Gastroesophageal sphincter (tissue), 4 donors: ENCODE measurements at regions not wholly inside any gene's neighbourhood (a gene's known extent, or its start where the extent isn't known, plus 50 kb on each side); places are given as distances from the start of the nearest gene placed in this dataset.

Experiments used
- ATAC-seq: fragments of 150-250 bp; one replicate; pipeline ENCODE4 v1.9.1; 2016; ENCODE audit warnings: mild to moderate bottlenecking, moderate library complexity
- H3K27ac ChIP-seq, 4 donors: fragments of 200-600 bp; sonication (generic) in 3 of 4; 1 replicate in 3 of 4; 2 replicates in 1 of 4; pipeline ENCODE4 v1.5.1; 2016 to 2019
- H3K27me3 ChIP-seq: fragments of 200-600 bp; sonication (generic); one replicate; pipeline ENCODE4 v1.5.1; 2019
- H3K36me3 ChIP-seq, 2 donors: fragments of 200-600 bp; sonication (generic); one replicate each; pipeline ENCODE4 v1.5.1; 2019; ENCODE audit warnings: control low read depth in 1 of 2
- H3K4me1 ChIP-seq, 3 donors: fragments of 200-600 bp; sonication (generic); 1 replicate in 2 of 3; 2 replicates in 1 of 3; pipeline ENCODE4 v1.5.1; 2016 to 2019; ENCODE audit warnings: control low read depth in 2 of 3
- H3K4me3 ChIP-seq, 2 donors: fragments of 200-600 bp; sonication (generic); one replicate each; pipeline ENCODE4 v1.5.1; 2019; ENCODE audit warnings: mild to moderate bottlenecking in 1 of 2, moderate library complexity in 1 of 2
- H3K9me3 ChIP-seq, 3 donors: fragments of 200-600 bp; sonication (generic); one replicate each; pipeline ENCODE4 v1.5.1; 2017 to 2019; ENCODE audit warnings: control low read depth in 2 of 3
- CTCF ChIP-seq, 4 experiments: fragments of 200-600 bp in 2 of 4; fragments of 450-650 bp in 2 of 4; sonication (generic) in 1 of 4; IDR thresholded peaks; one replicate each; pipeline ENCODE4 v1.5.1; 2017 to 2019; ENCODE audit warnings: antibody characterized with exemption in 4 of 4, mild to moderate bottlenecking in 2 of 4, moderate library complexity in 2 of 4
- EP300 ChIP-seq: sonication (generic); formaldehyde crosslinking; IDR thresholded peaks from one replicate; pipeline ENCODE4 v1.6.1; 2017; ENCODE audit warnings: antibody characterized with exemption, mild to moderate bottlenecking
- POLR2A ChIP-seq, 2 donors: fragments of 450-650 bp; IDR thresholded peaks; one replicate each; pipeline ENCODE4 v1.6.1; 2017; ENCODE audit warnings: antibody characterized with exemption in 2 of 2, mild to moderate bottlenecking in 2 of 2, moderate library complexity in 1 of 2
- POLR2AphosphoS5 ChIP-seq: sonication (generic); formaldehyde crosslinking; IDR thresholded peaks from one replicate; pipeline ENCODE4 v1.6.1; 2017; ENCODE audit warnings: antibody characterized with exemption
- WGBS, 2 donors: methylation state at CpG; one replicate each; pipeline ENCODE4 v1.1.5; 2018; ENCODE audit warnings: low coverage in 1 of 2; 5-methylcytosine and 5-hydroxymethylcytosine counted together

DNA sequence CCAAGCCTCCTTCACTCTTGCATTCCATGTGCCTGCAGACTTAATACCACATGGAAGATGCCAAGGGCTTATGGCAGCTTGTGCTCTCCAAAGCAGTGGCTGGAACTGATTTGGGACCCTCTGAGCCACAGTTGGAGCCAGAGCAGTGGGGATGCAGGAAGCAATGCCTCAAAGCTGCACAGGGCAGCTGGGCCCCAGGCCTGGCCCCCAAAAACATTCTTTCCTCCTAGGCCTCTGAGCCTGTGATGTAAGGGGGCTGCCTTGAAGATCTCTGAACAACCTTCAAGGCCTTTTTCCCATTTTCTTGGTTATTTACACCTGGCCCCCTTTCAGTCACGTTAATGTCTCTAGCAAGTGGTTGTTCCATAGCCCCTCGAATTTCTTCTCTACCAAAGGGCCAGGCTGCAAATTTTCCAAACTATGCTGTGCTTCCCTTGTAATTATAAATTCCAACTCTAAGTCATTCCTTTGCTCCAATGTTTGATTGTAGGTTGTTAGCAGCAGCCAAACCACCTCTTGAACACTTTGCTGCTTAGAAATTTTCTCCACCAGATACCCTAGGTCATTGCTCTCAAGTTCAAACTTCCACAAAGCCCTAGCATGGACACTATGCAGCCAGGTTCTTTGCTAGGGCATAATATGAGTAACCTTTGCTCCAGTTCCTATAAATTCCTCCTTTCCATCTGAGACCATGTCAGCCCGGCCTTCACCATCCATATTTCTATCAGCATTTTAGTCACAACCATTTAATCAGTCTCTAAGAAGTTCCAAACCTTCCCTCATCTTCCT, 245.0 kb upstream of the RBBP8 start:
- no peak for TF ChIP-seq EP300
- ATAC-seq = no peak
- H3K4me1 ChIP-seq = peaks cover 0 to 10% (median 4%) of the 10 kb centered on the region in 3 donors
- H3K4me3 ChIP-seq = no peak overlapping the region
- no peaks in the 10 kb centered on the region for H3K9me3 ChIP-seq
- no peaks in the 10 kb centered on the region for H3K36me3 ChIP-seq
- 56 to 62% methylated on average over 3 of the region's 3 CpGs for WGBS, 2 donors
- no peaks in the 10 kb centered on the region for H3K27me3 ChIP-seq
- H3K27ac ChIP-seq = no peak overlapping the region

GRCh38 chr18:22688877-22689496, 244.1 kb upstream of the RBBP8 start:
- no peak overlapping the region for H3K27ac ChIP-seq
- ATAC-seq = no peak
- WGBS, 2 donors = 90 to 96% methylated on average over 4 of the region's 4 CpGs
- H3K27me3 ChIP-seq = no peaks in the 10 kb centered on the region
- H3K4me3 ChIP-seq = no peak overlapping the region
- TF ChIP-seq EP300 (no peak), POLR2AphosphoS5 (no peak), CTCF (IDR thresholded peaks at IDR 0.05) (no peak), POLR2A (IDR thresholded peaks at IDR 0.05) (no peak)
- no peaks in the 10 kb centered on the region for H3K9me3 ChIP-seq
- peaks cover 0 to under 1% (median 0%) of the 10 kb centered on the region in 3 donors for H3K4me1 ChIP-seq
- no peaks in the 10 kb centered on the region for H3K36me3 ChIP-seq

- TF ChIP-seq EP300 (no peak), POLR2AphosphoS5 (no peak), CTCF (IDR thresholded peaks at IDR 0.05) (no peak), POLR2A (IDR thresholded peaks at IDR 0.05) (no peak)
- H3K9me3 ChIP-seq = no peaks in the 10 kb centered on the region
- H3K36me3 ChIP-seq = no peaks in the 10 kb centered on the region
- H3K27me3 ChIP-seq = no peaks in the 10 kb centered on the region
- no peak overlapping the region for H3K27ac ChIP-seq
- H3K4me3 ChIP-seq = no peak overlapping the region
- no peak for ATAC-seq
- H3K4me1 ChIP-seq = no peaks in the 10 kb centered on the region
Observed at GRCh38 chr18:22689712-22690111, 243.4 kb upstream of the RBBP8 start.

GRCh38 chr18:22690556-22690955, 242.6 kb upstream of the RBBP8 start:
- 91 to 95% methylated on average over 1 of the region's 1 CpG for WGBS, 2 donors
- Histone ChIP-seq H3K9me3 (no peaks in the 10 kb centered on the region), H3K27me3 (no peaks in the 10 kb centered on the region), H3K36me3 (no peaks in the 10 kb centered on the region), H3K4me3 (no peak overlapping the region), H3K27ac (no peak overlapping the region), H3K4me1 (no peaks in the 10 kb centered on the region)
- no peak for ATAC-seq
- TF ChIP-seq POLR2AphosphoS5 (no peak), EP300 (no peak), POLR2A (IDR thresholded peaks at IDR 0.05) (no peak), CTCF (IDR thresholded peaks at IDR 0.05) (no peak)

GRCh38 chr18:22691946-22692710, 241.0 kb upstream of the RBBP8 start:
- TF ChIP-seq EP300 (no peak), CTCF (IDR thresholded peaks at IDR 0.05) (no peak), POLR2A (IDR thresholded peaks at IDR 0.05) (no peak), POLR2AphosphoS5 (no peak)
- no peaks in the 10 kb centered on the region for H3K27me3 ChIP-seq
- H3K27ac ChIP-seq = no peak overlapping the region
- no peaks in the 10 kb centered on the region for H3K4me1 ChIP-seq
- peak; percentile 40 for ATAC-seq
- H3K4me3 ChIP-seq = no peak overlapping the region
- H3K9me3 ChIP-seq = no peaks in the 10 kb centered on the region
- no peaks in the 10 kb centered on the region for H3K36me3 ChIP-seq
- WGBS, 2 donors = 67 to 80% methylated on average over 2 of the region's 2 CpGs
